ENCODE measurements at regions not wholly inside any gene's neighbourhood (a gene's known extent, or its start where the extent isn't known, plus 50 kb on each side); places are given as distances from the start of the nearest gene placed in this dataset.
"Not testable (repeated sequence)": the region's sequence is repeated elsewhere in the genome, so short reads cannot be mapped to it uniquely, and the experiment has no call there.

GRCh38 chr4:164177153-164177552 lies 576.8 kb upstream of the SMIM31 start:
- DNase-seq (ENCODE audit: extremely low read depth, low read depth, low spot score) = no peak

GRCh38 chr4:164177753-164178152 lies 576.2 kb upstream of the SMIM31 start:
- no peak for DNase-seq (ENCODE audit: extremely low read depth, low read depth, low spot score)

GRCh38 chr4:164188236-164188635 lies 565.7 kb upstream of the SMIM31 start:
- DNase-seq (ENCODE audit: extremely low read depth, low read depth, low spot score) = no peak

GRCh38 chr4:164192844-164193243 lies 561.1 kb upstream of the SMIM31 start:
- no peak for DNase-seq (ENCODE audit: extremely low read depth, low read depth, low spot score)

GRCh38 chr4:164193676-164194075 lies 560.3 kb upstream of the SMIM31 start:
- DNase-seq (ENCODE audit: extremely low read depth, low read depth, low spot score) = no peak

- no peak for DNase-seq (ENCODE audit: extremely low read depth, low read depth, low spot score)
Observed at GRCh38 chr4:164197556-164197955, 556.4 kb upstream of the SMIM31 start.

- DNase-seq (ENCODE audit: extremely low read depth, low read depth, low spot score) = no peak
Observed at GRCh38 chr4:164203476-164203875, 550.5 kb upstream of the SMIM31 start.

GRCh38 chr4:164204434-164204833 lies 549.5 kb upstream of the SMIM31 start:
- DNase-seq (ENCODE audit: extremely low read depth, low read depth, low spot score) = peak; percentile 23

- no peak for DNase-seq (ENCODE audit: extremely low read depth, low read depth, low spot score)
Observed at GRCh38 chr4:164207460-164207859, 546.5 kb upstream of the SMIM31 start.

GRCh38 chr4:164210377-164210776 lies 543.6 kb upstream of the SMIM31 start:
- DNase-seq (ENCODE audit: extremely low read depth, low read depth, low spot score) = no peak

GRCh38 chr4:164212134-164212533 lies 541.8 kb upstream of the SMIM31 start:
- no peak for DNase-seq (ENCODE audit: extremely low read depth, low read depth, low spot score)

GRCh38 chr4:164212714-164213113 lies 541.2 kb upstream of the SMIM31 start:
- no peak for DNase-seq (ENCODE audit: extremely low read depth, low read depth, low spot score)

GRCh38 chr4:164215113-164215741 lies 538.7 kb upstream of the SMIM31 start:
- no peak for DNase-seq (ENCODE audit: extremely low read depth, low read depth, low spot score)

- DNase-seq (ENCODE audit: extremely low read depth, low read depth, low spot score) = no peak
Observed at GRCh38 chr4:164221631-164222030, 532.3 kb upstream of the SMIM31 start.

GRCh38 chr4:164224871-164225270 lies 529.1 kb upstream of the SMIM31 start:
- DNase-seq (ENCODE audit: extremely low read depth, low read depth, low spot score) = no peak

- no peak for DNase-seq (ENCODE audit: extremely low read depth, low read depth, low spot score)
Observed at GRCh38 chr4:164229255-164229654, 524.7 kb upstream of the SMIM31 start.

GRCh38 chr4:164239433-164239832 lies 514.5 kb upstream of the SMIM31 start:
- no peak for DNase-seq (ENCODE audit: extremely low read depth, low read depth, low spot score)

- no peak for DNase-seq (ENCODE audit: extremely low read depth, low read depth, low spot score)
Observed at GRCh38 chr4:164239976-164240375, 514.0 kb upstream of the SMIM31 start.

GRCh38 chr4:164251257-164251656 lies 502.7 kb upstream of the SMIM31 start:
- no peak for DNase-seq (ENCODE audit: extremely low read depth, low read depth, low spot score)

GRCh38 chr4:164252286-164252685 lies 501.6 kb upstream of the SMIM31 start:
- DNase-seq (ENCODE audit: extremely low read depth, low read depth, low spot score) = no peak

GRCh38 chr4:164261831-164262230 lies 492.1 kb upstream of the SMIM31 start:
- DNase-seq (ENCODE audit: extremely low read depth, low read depth, low spot score) = no peak

GRCh38 chr4:164262508-164262907 lies 491.4 kb upstream of the SMIM31 start:
- DNase-seq (ENCODE audit: extremely low read depth, low read depth, low spot score) = not testable (repeated sequence)

GRCh38 chr4:164277414-164277813 lies 476.5 kb upstream of the SMIM31 start:
- not testable (repeated sequence) for DNase-seq (ENCODE audit: extremely low read depth, low read depth, low spot score)

Measured in glomerular endothelial cell (primary cell).